ENCODE measurements at regions not wholly inside any gene's neighbourhood (a gene's known extent, or its start where the extent isn't known, plus 50 kb on each side); places are given as distances from the start of the nearest gene placed in this dataset.

DNA sequence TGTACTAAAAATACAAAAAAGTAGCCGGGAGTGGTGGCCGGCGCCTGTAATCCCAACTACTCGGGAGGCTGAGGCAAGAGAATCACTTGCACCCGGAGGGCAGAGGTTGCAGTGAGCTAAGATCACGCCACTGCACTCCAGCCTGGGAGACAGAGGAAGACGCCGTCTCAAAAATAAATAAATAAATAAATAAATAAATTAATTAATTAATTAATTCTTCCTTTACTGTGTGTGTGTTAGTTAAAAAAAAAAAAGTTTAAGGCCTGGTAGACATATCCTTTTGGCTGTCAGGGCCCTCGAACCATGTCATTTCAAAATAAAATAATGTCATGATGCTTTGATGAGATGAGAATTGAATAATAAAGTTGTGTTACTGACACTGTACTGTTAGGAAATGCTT, 81.3 kb downstream of the ZNF467 start:
- Histone ChIP-seq H3K9me3 (replicated peaks in 1 of 2; ENCODE audit: control insufficient read depth in 2 of 2, insufficient read depth in 1 of 2, low read depth in 1 of 2, low read length in 2 of 2) (peaks cover 0 to 7% of the 10 kb centered on the region in 2 donors), H2BK5ac (ENCODE audit: low read length) (no peak overlapping the region), H3K4me3 (ENCODE audit: low read length in 2 of 2) (no peak overlapping the region), H3K14ac (ENCODE audit: low read length) (no peak overlapping the region), H2AFZ (ENCODE audit: low read length) (peak overlapping the region; percentile 78), H2BK120ac (ENCODE audit: low read depth, low read length) (no peak overlapping the region), H2BK12ac (ENCODE audit: low read length) (no peak overlapping the region), H3K4ac (ENCODE audit: low read length) (no peak overlapping the region), H3K79me1 (ENCODE audit: low read depth, low read length) (peaks cover 2% of the 10 kb centered on the region), H3K36me3 (replicated peaks in 1 of 2; ENCODE audit: control insufficient read depth in 2 of 2, insufficient read depth in 2 of 2, low read length in 2 of 2) (no peaks in the 10 kb centered on the region), H3K23ac (ENCODE audit: low read depth, low read length, poor library complexity) (no peak overlapping the region), H3K4me2 (ENCODE audit: insufficient read depth, low read length, poor library complexity, severe bottlenecking) (no peak overlapping the region), H3K18ac (ENCODE audit: low read length) (no peak overlapping the region), H3K4me1 (ENCODE audit: control insufficient read depth in 2 of 2, insufficient read depth in 1 of 2, low read depth in 1 of 2, low read length in 2 of 2) (no peaks in the 10 kb centered on the region), H2AK5ac (ENCODE audit: low read depth, low read length) (no peak overlapping the region), H3K27ac (replicated peaks; ENCODE audit: low read length) (no peak overlapping the region), H3K9ac (ENCODE audit: low read depth, low read length, poor library complexity) (no peak overlapping the region), H2BK15ac (ENCODE audit: low read length) (no peak overlapping the region), H4K91ac (ENCODE audit: low read depth, low read length, poor library complexity) (no peak overlapping the region), H4K8ac (ENCODE audit: low read depth, low read length) (no peak overlapping the region), H3K27me3 (ENCODE audit: control insufficient read depth in 3 of 3, insufficient read depth in 3 of 3, low read depth in 1 of 3, low read length in 3 of 3) (peaks cover 0 to 42% (median 11%) of the 10 kb centered on the region in 3 experiments)
- no peak for DNase-seq (ENCODE audit: low spot score)
- WGBS, 2 donors (ENCODE audit: extremely low coverage in 2 of 2, insufficient read length in 2 of 2, insufficient replicate concordance in 1 of 2): no CpG with 5 or more reads among the region's 9 CpGs

DNA sequence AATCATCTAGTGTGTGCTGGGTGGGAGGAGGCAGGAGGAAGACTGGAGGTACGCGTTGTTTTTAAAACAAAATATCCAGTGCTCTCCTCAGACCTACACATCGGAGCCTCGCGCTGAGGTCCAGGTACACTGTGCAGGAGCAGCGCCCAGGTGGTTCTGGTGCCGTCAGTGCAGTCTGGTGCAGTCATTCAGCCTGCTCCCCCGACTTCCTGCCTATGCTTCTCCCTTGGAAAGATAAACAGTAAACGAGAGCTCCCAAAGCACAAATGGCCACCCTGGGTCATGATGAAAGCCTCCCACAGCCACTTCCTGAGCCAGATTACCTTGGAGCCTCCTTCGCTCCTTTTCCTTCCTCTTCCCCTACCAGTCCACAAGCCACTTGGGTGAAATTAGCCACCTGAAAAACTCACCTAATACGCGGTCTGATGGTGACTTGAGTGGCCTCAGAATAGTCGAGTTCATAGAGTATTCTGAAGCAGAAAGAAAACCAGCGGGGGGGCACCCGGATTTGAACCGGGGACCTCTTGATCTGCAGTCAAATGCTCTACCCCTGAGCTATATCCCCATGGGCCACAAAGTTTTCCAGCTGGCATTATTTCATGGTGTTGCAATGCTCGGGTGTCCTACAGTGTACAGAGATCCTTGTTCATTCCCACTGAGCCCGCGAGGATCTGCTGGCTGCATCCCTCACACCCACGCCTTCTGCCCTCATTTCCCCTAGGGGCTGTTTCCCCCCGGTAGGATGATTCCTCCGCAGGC, 82.5 kb downstream of the ZNF467 start:
- H3K79me1 ChIP-seq (ENCODE audit: low read depth, low read length): peaks cover 2% of the 10 kb centered on the region
- H3K14ac ChIP-seq (ENCODE audit: low read length): no peak overlapping the region
- H2BK12ac ChIP-seq (ENCODE audit: low read length): no peak overlapping the region
- H2BK5ac ChIP-seq (ENCODE audit: low read length): no peak overlapping the region
- no peak overlapping the region for H4K8ac ChIP-seq (ENCODE audit: low read depth, low read length)
- H2BK15ac ChIP-seq (ENCODE audit: low read length): no peak overlapping the region
- H2AFZ ChIP-seq (ENCODE audit: low read length): no peak overlapping the region
- H3K9ac ChIP-seq (ENCODE audit: low read depth, low read length, poor library complexity): no peak overlapping the region
- H3K36me3 ChIP-seq (replicated peaks in 1 of 2; ENCODE audit: control insufficient read depth in 2 of 2, insufficient read depth in 2 of 2, low read length in 2 of 2): no peaks in the 10 kb centered on the region
- H3K9me3 ChIP-seq (replicated peaks in 1 of 2; ENCODE audit: control insufficient read depth in 2 of 2, insufficient read depth in 1 of 2, low read depth in 1 of 2, low read length in 2 of 2): peaks cover 0 to 5% of the 10 kb centered on the region in 2 donors
- H3K27ac ChIP-seq (replicated peaks; ENCODE audit: low read length): no peak overlapping the region
- H4K91ac ChIP-seq (ENCODE audit: low read depth, low read length, poor library complexity): no peak overlapping the region
- no peak overlapping the region for H2AK5ac ChIP-seq (ENCODE audit: low read depth, low read length)
- H3K18ac ChIP-seq (ENCODE audit: low read length): no peak overlapping the region
- H3K4me1 ChIP-seq (ENCODE audit: control insufficient read depth in 2 of 2, insufficient read depth in 1 of 2, low read depth in 1 of 2, low read length in 2 of 2): no peaks in the 10 kb centered on the region
- H3K4me3 ChIP-seq (ENCODE audit: low read length in 2 of 2): no peak overlapping the region
- WGBS, 2 donors (ENCODE audit: extremely low coverage in 2 of 2, insufficient read length in 2 of 2, insufficient replicate concordance in 1 of 2): no CpG with 5 or more reads among the region's 22 CpGs
- no peak overlapping the region for H3K23ac ChIP-seq (ENCODE audit: low read depth, low read length, poor library complexity)
- DNase-seq (ENCODE audit: low spot score): no peak
- no peak overlapping the region for H3K4ac ChIP-seq (ENCODE audit: low read length)
- H3K27me3 ChIP-seq (ENCODE audit: control insufficient read depth in 3 of 3, insufficient read depth in 3 of 3, low read depth in 1 of 3, low read length in 3 of 3): peaks cover 0 to 42% (median 11%) of the 10 kb centered on the region in 3 experiments
- no peak overlapping the region for H2BK120ac ChIP-seq (ENCODE audit: low read depth, low read length)
- no peak overlapping the region for H3K4me2 ChIP-seq (ENCODE audit: insufficient read depth, low read length, poor library complexity, severe bottlenecking)

DNA sequence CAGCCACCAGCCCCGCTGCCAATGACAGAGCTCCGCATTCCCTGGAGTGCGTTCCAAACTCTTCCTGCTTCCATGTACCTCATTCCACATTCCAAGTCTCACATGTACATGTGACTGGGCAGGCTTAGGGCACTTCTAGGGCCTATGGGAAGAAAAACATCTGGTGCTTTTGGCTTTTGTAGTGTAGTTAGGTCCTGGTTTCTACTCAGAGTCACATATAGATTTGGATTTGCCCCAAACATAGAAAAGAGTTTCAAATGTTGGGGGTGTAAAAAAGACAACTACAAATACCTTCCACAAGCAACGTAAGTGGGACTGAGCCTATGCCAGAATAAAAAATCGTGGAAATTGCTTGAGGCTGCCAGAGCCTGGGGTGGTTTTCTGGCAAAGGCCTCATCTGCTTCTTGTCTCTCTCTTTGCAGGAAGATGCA, 84.1 kb downstream of the ZNF467 start:
- DNase-seq (ENCODE audit: low spot score): no peak
- Histone ChIP-seq H3K14ac (ENCODE audit: low read length) (no peak overlapping the region), H2BK12ac (ENCODE audit: low read length) (no peak overlapping the region), H3K4me3 (ENCODE audit: low read length in 2 of 2) (peak overlapping the region in 1 of 2 donors; percentile 57), H2AK5ac (ENCODE audit: low read depth, low read length) (no peak overlapping the region), H3K4ac (ENCODE audit: low read length) (no peak overlapping the region), H3K4me1 (ENCODE audit: control insufficient read depth in 2 of 2, insufficient read depth in 1 of 2, low read depth in 1 of 2, low read length in 2 of 2) (no peaks in the 10 kb centered on the region), H3K4me2 (ENCODE audit: insufficient read depth, low read length, poor library complexity, severe bottlenecking) (no peak overlapping the region), H2BK120ac (ENCODE audit: low read depth, low read length) (no peak overlapping the region), H3K79me1 (ENCODE audit: low read depth, low read length) (peaks cover 2% of the 10 kb centered on the region), H3K18ac (ENCODE audit: low read length) (no peak overlapping the region), H3K9me3 (replicated peaks in 1 of 2; ENCODE audit: control insufficient read depth in 2 of 2, insufficient read depth in 1 of 2, low read depth in 1 of 2, low read length in 2 of 2) (peaks cover 0 to 5% of the 10 kb centered on the region in 2 donors), H2BK15ac (ENCODE audit: low read length) (no peak overlapping the region), H4K8ac (ENCODE audit: low read depth, low read length) (no peak overlapping the region), H3K27ac (replicated peaks; ENCODE audit: low read length) (no peak overlapping the region), H4K91ac (ENCODE audit: low read depth, low read length, poor library complexity) (no peak overlapping the region), H3K36me3 (replicated peaks in 1 of 2; ENCODE audit: control insufficient read depth in 2 of 2, insufficient read depth in 2 of 2, low read length in 2 of 2) (no peaks in the 10 kb centered on the region), H3K9ac (ENCODE audit: low read depth, low read length, poor library complexity) (no peak overlapping the region), H2AFZ (ENCODE audit: low read length) (no peak overlapping the region), H3K27me3 (ENCODE audit: control insufficient read depth in 3 of 3, insufficient read depth in 3 of 3, low read depth in 1 of 3, low read length in 3 of 3) (peaks cover 0 to 45% (median 11%) of the 10 kb centered on the region in 3 experiments), H3K23ac (ENCODE audit: low read depth, low read length, poor library complexity) (no peak overlapping the region), H2BK5ac (ENCODE audit: low read length) (no peak overlapping the region)
- no CpG with 5 or more reads among the region's 5 CpGs for WGBS, 2 donors (ENCODE audit: extremely low coverage in 2 of 2, insufficient read length in 2 of 2, insufficient replicate concordance in 1 of 2)

GRCh38 chr7:149688836-149689235, 84.6 kb downstream of the ZNF467 start:
- Histone ChIP-seq H2AK5ac (ENCODE audit: low read depth, low read length) (no peak overlapping the region), H3K4me1 (ENCODE audit: control insufficient read depth in 2 of 2, insufficient read depth in 1 of 2, low read depth in 1 of 2, low read length in 2 of 2) (no peaks in the 10 kb centered on the region), H2BK120ac (ENCODE audit: low read depth, low read length) (no peak overlapping the region), H3K4me2 (ENCODE audit: insufficient read depth, low read length, poor library complexity, severe bottlenecking) (no peak overlapping the region), H3K27ac (replicated peaks; ENCODE audit: low read length) (no peak overlapping the region), H3K79me1 (ENCODE audit: low read depth, low read length) (peaks cover 2% of the 10 kb centered on the region), H3K18ac (ENCODE audit: low read length) (no peak overlapping the region), H4K8ac (ENCODE audit: low read depth, low read length) (no peak overlapping the region), H3K36me3 (replicated peaks in 1 of 2; ENCODE audit: control insufficient read depth in 2 of 2, insufficient read depth in 2 of 2, low read length in 2 of 2) (no peaks in the 10 kb centered on the region), H4K91ac (ENCODE audit: low read depth, low read length, poor library complexity) (no peak overlapping the region), H2BK15ac (ENCODE audit: low read length) (no peak overlapping the region), H3K23ac (ENCODE audit: low read depth, low read length, poor library complexity) (no peak overlapping the region), H2BK5ac (ENCODE audit: low read length) (no peak overlapping the region), H2BK12ac (ENCODE audit: low read length) (no peak overlapping the region), H2AFZ (ENCODE audit: low read length) (no peak overlapping the region), H3K9ac (ENCODE audit: low read depth, low read length, poor library complexity) (no peak overlapping the region), H3K4me3 (ENCODE audit: low read length in 2 of 2) (no peak overlapping the region), H3K14ac (ENCODE audit: low read length) (no peak overlapping the region), H3K4ac (ENCODE audit: low read length) (no peak overlapping the region), H3K27me3 (ENCODE audit: control insufficient read depth in 3 of 3, insufficient read depth in 3 of 3, low read depth in 1 of 3, low read length in 3 of 3) (peaks cover 0 to 45% (median 11%) of the 10 kb centered on the region in 3 experiments), H3K9me3 (replicated peaks in 1 of 2; ENCODE audit: control insufficient read depth in 2 of 2, insufficient read depth in 1 of 2, low read depth in 1 of 2, low read length in 2 of 2) (peaks cover 0 to 5% of the 10 kb centered on the region in 2 donors)
- no peak for DNase-seq (ENCODE audit: low spot score)
- WGBS, 2 donors (ENCODE audit: extremely low coverage in 2 of 2, insufficient read length in 2 of 2, insufficient replicate concordance in 1 of 2): no CpG with 5 or more reads among the region's 3 CpGs
